Activated effector memory CD4-positive, alpha-beta T cell treated with anti-CD3 and anti-CD28 coated beads, Interleukin-2, amount 50 U/mL, for 16 hours (primary cell): ENCODE measurements at regions not wholly inside any gene's neighbourhood (a gene's known extent, or its start where the extent isn't known, plus 50 kb on each side); places are given as distances from the start of the nearest gene placed in this dataset.

Experiments used
- DNase-seq: peaks from one replicate; pipeline ENCODE4 v3.0.0-alpha.2; 2020

DNA sequence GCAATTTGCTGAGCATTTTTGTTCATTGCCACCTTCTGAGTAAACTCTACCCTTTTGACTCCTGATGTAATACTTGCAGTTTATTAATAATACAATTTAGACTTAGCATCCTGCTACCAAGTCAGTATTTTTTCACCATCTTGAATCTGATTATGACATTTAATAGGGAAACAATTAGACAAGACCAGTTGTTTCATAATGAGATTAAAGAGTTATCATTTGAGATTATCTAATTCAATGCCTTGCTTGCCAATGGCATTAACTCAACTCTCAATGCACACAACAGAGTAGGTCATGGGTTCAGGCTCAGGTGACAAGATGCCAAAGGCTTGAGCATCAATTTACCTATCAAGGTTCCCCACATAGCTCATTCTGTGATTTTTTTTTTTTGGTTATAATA lies 488.4 kb downstream of the DISC1 start:
- no peak for DNase-seq

DNA sequence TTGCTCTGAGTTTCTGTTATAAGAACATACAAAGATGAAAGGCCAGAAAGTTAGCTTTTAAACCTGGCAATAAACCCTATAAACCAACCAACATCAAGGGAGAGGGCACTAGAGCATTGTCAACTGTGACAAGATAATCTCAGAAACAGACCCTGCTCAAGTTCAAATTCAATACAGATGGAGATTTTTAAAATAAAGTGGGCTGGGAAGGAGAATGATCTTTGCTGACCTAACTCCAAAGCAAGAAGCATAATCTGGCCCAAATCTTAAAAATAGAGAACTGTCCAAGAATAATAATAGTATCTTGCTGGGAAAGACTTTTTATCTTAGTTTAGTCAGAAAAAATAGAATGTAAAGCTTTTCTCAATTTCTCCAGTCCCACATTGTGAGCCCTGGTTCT lies 485.5 kb downstream of the DISC1 start:
- no peak for DNase-seq

DNA sequence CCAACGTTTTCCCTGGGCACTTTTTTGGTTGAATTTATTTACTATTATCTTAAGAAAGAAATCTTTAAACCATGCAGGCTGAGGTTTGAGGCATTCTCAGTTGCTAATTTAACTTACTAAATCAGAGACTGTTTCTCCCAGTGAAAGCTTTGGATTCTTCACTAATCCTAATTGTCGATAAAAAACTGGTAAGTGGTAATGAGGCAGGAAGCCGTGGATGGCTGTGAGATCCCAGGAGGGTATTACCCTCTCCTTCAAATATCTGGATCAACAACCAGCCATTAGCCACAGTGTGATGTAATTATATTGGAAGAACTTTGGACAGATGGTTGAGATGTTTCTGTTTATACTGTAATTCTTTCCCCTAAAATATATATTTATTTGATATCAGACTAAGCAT lies 485.0 kb downstream of the DISC1 start:
- DNase-seq: no peak

DNA sequence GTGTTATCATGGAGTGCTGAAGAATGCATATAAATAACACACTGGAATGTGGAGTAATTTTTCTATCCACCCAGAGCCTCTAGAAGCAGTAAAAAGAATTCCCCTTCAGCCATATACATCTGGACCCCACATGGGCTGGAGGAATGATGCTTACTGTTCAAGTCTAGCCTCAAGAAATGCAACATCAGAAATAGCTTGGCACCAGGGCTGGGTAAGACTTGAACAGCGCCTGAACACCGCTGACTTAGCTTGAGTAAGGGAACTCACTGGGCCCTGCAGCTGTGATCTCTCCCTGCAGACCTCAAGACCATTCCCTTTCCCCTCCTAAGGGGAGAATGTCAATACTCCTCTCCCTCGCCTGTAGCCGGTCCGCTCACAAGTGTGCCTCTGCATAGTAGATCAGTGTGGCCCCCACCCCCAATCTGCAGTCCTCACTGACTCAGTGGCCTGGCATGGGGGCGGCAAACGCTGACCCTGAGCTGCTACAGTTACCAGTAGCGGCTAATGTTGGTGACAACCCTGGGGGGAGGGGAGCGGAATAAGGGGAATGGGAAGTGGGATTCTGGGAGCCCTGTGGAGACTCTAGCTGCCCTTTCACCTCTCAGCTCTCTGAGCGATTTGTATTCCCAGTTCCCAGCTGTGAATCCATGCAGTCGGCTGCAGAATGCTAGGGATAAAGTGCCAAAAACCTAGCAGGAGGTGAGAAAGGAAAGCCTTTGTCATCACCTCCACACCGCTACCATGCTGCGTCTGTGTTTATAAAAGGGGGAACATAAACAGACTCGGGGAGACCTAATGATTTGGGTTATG lies 483.9 kb downstream of the DISC1 start:
- no peak for DNase-seq

DNA sequence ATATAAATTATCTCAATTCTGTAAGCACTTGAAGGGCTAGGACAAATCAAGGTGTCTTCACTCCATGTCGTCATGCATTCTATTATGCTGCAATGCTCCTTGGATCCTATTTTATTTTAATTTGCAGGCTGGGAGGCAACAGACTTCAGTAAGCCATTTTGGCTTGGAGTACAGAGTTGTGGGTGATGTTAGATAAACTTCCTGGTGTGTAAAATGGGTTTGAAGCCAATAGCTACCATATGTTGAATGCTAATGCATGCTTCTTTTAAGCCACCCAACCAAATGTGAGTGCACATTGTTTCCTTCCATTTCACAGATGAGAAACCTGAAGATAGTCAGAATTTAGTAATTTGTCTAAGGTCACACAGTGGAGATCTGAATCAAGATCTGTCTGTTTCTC lies 482.8 kb downstream of the DISC1 start:
- DNase-seq: no peak

DNA sequence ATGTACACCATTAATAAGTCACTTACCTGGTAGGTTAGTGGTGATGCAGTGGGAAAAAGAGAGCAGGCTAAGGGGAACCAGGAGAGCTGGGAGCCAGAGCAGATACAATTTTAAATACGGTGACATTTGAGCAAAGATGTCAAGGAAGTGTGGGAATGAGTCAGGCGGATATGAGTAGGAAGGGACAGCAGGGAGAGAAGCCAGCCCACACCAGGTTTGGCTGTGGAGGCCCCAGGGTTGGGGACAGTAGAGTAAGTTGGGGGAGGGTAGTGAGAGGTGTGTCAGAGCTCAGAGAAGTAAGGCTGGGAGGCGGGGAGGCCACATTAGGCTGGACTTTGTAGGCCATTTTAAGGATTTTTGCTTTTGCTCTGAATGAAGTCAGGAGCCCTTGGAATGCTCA lies 482.0 kb downstream of the DISC1 start:
- no peak for DNase-seq

DNA sequence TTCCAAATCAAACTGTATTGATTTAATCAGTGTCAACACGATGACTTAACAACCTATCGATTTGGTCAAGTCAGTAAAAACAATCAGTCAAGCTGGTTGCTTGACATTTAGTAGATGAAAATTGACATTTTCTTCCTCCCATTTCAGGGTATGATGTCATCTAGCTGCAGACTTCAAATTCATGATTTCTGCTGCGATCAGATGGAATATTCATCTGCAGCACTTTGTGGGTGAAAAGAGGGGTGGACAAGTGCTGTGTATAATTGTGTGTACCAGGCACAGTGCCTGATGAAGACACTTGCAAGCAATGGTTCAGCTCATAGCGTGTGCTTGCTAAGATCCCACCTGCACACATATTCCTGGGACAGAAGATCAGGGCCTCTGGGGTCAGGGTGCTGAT lies 479.8 kb downstream of the DISC1 start:
- DNase-seq: no peak

DNA sequence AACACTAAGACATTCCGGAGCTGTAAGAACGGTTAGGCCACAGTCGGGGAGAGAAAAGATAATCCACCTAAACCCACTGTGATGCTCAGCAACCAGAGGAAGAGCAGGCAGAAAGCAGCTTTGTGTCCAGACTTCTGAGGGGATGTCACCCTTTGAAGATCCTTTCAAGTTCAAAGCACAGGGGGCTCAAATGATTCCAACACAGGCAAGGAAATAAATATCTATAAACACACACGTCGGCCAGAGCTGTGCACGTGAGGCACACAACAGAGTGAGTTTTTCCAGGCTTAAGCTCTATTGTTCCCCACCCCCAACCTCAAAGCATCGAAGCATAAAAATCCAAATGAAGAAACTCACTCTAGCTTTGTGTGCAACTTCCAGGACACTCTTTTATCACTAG lies 479.0 kb downstream of the DISC1 start:
- no peak for DNase-seq

DNA sequence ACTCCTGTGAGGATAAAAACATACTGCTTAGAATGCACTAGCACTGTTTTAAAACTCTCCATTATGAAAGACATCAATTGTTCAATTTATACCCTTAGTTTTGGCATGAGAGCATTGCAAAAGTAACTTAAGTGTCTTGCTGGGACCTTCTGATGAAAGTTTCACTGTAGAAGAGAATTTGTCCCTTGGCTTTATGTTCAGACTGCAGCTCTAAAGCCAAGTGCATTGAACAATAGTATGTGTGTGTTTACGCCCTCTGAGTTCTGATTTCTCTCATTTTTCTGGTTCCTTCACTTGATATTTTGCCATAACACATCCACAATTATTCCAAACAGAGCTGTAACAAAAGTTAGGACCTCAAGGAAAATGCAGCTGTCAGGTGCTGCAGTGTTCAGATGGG lies 474.6 kb downstream of the DISC1 start:
- DNase-seq: no peak

DNA sequence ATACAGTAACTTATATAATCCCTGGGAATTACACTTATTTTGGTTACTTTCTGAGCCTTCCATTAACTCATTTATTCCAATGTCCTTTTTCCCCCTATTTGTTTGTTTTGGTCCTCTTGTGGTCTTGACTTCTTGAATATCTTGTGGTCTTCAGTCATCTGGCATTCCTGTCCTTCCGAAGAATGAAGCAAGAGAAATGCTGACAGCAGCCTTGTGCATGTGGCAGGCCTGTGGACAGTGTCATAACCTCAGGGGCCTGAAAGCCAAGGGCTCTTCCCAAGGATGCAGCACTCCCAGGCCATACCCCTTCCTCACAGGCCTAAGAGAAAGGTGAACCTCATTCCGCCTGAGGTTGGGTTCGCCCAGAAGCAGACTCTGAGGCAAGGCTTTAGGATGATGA lies 470.2 kb downstream of the DISC1 start:
- DNase-seq: no peak
